Neutrophil (primary cell): ENCODE measurements at regions not wholly inside any gene's neighbourhood (a gene's known extent, or its start where the extent isn't known, plus 50 kb on each side); places are given as distances from the start of the nearest gene placed in this dataset.

ENCODE experiments used
- H3K27ac ChIP-seq: fragments of 200-600 bp; sonication (generic); 2 replicates; pipeline ENCODE4 v1.5.1; 2016; ENCODE audit warnings: mild to moderate bottlenecking, moderate library complexity
- H3K27me3 ChIP-seq: fragments of 200-600 bp; sonication (generic); 2 replicates; pipeline ENCODE4 v1.6.0; 2016; ENCODE audit warnings: mild to moderate bottlenecking
- H3K36me3 ChIP-seq: fragments of 200-600 bp; sonication (generic); 2 replicates; pipeline ENCODE4 v1.5.1; 2017
- H3K4me1 ChIP-seq, 2 experiments: fragments of 200-600 bp in 1 of 2; sonication (generic) in 1 of 2; 1 replicate in 1 of 2; 2 replicates in 1 of 2; pipeline versions ENCODE4 v1.5.1 to v1.6.1; 2013 to 2016; ENCODE audit warnings: low read depth in 1 of 2, low read length in 1 of 2, mild to moderate bottlenecking in 1 of 2, moderate library complexity in 1 of 2; ENCODE audit not compliant: control insufficient read depth in 1 of 2, insufficient read depth in 1 of 2
- H3K4me3 ChIP-seq, 2 experiments: fragments of 200-600 bp in 1 of 2; sonication (generic) in 1 of 2; 1 replicate in 1 of 2; 2 replicates in 1 of 2; pipeline ENCODE4 v1.5.1; 2013 to 2016; ENCODE audit warnings: low read depth in 1 of 2, low read length in 1 of 2, mild to moderate bottlenecking in 1 of 2, moderate library complexity in 1 of 2
- H3K9me3 ChIP-seq: fragments of 200-600 bp; sonication (generic); 2 replicates; pipeline ENCODE4 v1.5.1; 2016
- CTCF ChIP-seq: fragments of 200-600 bp; sonication (generic); IDR thresholded peaks from 2 replicates; pipeline ENCODE4 v1.5.1; 2016; ENCODE audit warnings: antibody characterized with exemption

- H3K36me3 ChIP-seq: no peaks in the 10 kb centered on the region
- H3K9me3 ChIP-seq: no peaks in the 10 kb centered on the region
- no peaks in the 10 kb centered on the region for H3K27me3 ChIP-seq
- H3K4me1 ChIP-seq: no peaks in the 10 kb centered on the region
- no peak for TF ChIP-seq CTCF
- no peak overlapping the region for H3K4me3 ChIP-seq
- H3K27ac ChIP-seq: no peak overlapping the region
These were observed 150.6 kb downstream of the GAS1 start for GRCh38 chr9:86796666-86797065.

GRCh38 chr9:86795823-86796553, 151.3 kb downstream of the GAS1 start:
- H3K36me3 ChIP-seq: no peaks in the 10 kb centered on the region
- no peak overlapping the region for H3K4me3 ChIP-seq
- no peaks in the 10 kb centered on the region for H3K27me3 ChIP-seq
- H3K27ac ChIP-seq: no peak overlapping the region
- no peaks in the 10 kb centered on the region for H3K4me1 ChIP-seq
- H3K9me3 ChIP-seq: no peaks in the 10 kb centered on the region
- no peak for TF ChIP-seq CTCF

GRCh38 chr9:86795047-86795442, 152.3 kb downstream of the GAS1 start:
- Histone ChIP-seq H3K4me1 (no peaks in the 10 kb centered on the region), H3K4me3 (no peak overlapping the region), H3K9me3 (no peaks in the 10 kb centered on the region), H3K36me3 (no peaks in the 10 kb centered on the region), H3K27ac (no peak overlapping the region), H3K27me3 (no peaks in the 10 kb centered on the region)
- no peak for TF ChIP-seq CTCF

- no peak for TF ChIP-seq CTCF
- no peaks in the 10 kb centered on the region for H3K9me3 ChIP-seq
- no peak overlapping the region for H3K4me3 ChIP-seq
These were observed 152.8 kb downstream of the GAS1 start for GRCh38 chr9:86794391-86795046.

GRCh38 chr9:86792136-86792535, 155.2 kb downstream of the GAS1 start:
- Histone ChIP-seq H3K27me3 (no peaks in the 10 kb centered on the region), H3K9me3 (no peaks in the 10 kb centered on the region), H3K4me1 (no peaks in the 10 kb centered on the region), H3K4me3 (no peak overlapping the region), H3K36me3 (no peaks in the 10 kb centered on the region), H3K27ac (no peak overlapping the region)
- no peak for TF ChIP-seq CTCF

More at GRCh38 chr9:86794391-86795046, 152.8 kb downstream of the GAS1 start:
- no peaks in the 10 kb centered on the region for H3K36me3 ChIP-seq
- no peak overlapping the region for H3K27ac ChIP-seq
- H3K4me1 ChIP-seq: no peaks in the 10 kb centered on the region
- H3K27me3 ChIP-seq: no peaks in the 10 kb centered on the region
